Astrocyte of the spinal cord (primary cell): ENCODE measurements at regions not wholly inside any gene's neighbourhood (a gene's known extent, or its start where the extent isn't known, plus 50 kb on each side); places are given as distances from the start of the nearest gene placed in this dataset.

ENCODE experiments used
- DNase-seq: peaks from one replicate; pipeline ENCODE4 v3.0.0; 2011; ENCODE audit warnings: low read depth, low spot score
- H3K4me3 ChIP-seq: 2 replicates; pipeline ENCODE4 v1.5.1; 2011; ENCODE audit warnings: low read depth, mild to moderate bottlenecking, low read length, moderate library complexity
- in situ Hi-C: cut with HindIII; loops from 2 replicates; pipeline ENCODE4 v1.10.0; 2017; ENCODE audit warnings: low sequenced_read_pairs
- TF ChIP-seq, protein P1 (sequence below): IDR thresholded peaks from 2 replicates; pipeline ENCODE4 v1.5.1; 2012; ENCODE audit warnings: low read depth, mild to moderate bottlenecking, low read length, inconsistent platforms

- in situ Hi-C loops, result no loop called here
- DNase-seq, result no peak
- TF ChIP-seq, protein P1, sequence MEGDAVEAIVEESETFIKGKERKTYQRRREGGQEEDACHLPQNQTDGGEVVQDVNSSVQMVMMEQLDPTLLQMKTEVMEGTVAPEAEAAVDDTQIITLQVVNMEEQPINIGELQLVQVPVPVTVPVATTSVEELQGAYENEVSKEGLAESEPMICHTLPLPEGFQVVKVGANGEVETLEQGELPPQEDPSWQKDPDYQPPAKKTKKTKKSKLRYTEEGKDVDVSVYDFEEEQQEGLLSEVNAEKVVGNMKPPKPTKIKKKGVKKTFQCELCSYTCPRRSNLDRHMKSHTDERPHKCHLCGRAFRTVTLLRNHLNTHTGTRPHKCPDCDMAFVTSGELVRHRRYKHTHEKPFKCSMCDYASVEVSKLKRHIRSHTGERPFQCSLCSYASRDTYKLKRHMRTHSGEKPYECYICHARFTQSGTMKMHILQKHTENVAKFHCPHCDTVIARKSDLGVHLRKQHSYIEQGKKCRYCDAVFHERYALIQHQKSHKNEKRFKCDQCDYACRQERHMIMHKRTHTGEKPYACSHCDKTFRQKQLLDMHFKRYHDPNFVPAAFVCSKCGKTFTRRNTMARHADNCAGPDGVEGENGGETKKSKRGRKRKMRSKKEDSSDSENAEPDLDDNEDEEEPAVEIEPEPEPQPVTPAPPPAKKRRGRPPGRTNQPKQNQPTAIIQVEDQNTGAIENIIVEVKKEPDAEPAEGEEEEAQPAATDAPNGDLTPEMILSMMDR, result no peak
- H3K4me3 ChIP-seq, result no peak overlapping the region
Observed at GRCh38 chr2:34251578-34251977, 652.5 kb upstream of the FAM98A start.

DNA sequence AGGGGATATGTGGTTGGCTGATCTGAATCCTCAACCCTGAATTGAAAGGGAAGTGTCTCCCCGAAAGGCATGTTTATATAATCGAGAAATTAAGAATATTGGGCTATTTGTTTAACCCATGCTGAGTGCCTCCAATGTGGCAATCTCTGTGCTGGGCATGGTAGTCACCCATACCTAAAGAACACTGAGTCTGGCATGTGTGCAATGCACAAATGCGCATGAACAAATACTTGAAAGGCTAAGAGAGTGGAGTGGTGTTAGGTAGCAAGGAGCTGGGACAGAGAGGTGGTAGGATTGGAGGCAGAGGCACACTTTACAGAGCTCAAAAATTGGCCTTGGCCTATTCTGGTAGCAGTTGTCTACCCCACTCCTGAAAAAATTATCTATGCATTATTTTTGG lies 645.1 kb upstream of the FAM98A start:
- TF ChIP-seq, protein P1, result no peak
- no peak for DNase-seq
- in situ Hi-C loops, result no loop called here
- no peak overlapping the region for H3K4me3 ChIP-seq

DNA sequence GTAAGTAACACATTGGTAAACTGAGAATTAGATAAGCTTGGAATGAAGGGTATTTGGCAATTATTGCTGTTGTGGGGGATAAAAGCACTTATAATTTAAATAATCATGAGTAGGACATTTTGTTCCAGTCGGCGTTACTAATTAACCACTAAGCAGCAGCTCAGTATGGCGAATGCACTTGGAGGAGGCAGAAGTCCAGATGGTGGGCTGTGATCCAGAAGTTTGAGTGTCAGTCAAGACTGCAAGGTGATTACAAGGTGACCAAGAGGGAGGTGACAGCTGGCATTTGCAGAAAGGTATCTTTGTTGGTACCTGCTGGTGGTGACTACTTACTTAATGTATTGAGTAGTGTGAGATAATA lies 643.6 kb upstream of the FAM98A start:
- DNase-seq, result no peak
- no peak overlapping the region for H3K4me3 ChIP-seq
- TF ChIP-seq, protein P1, result no peak
- in situ Hi-C loops, result no loop called here

- no peak overlapping the region for H3K4me3 ChIP-seq
- in situ Hi-C loops, result no loop called here
- DNase-seq, result no peak
- TF ChIP-seq, protein P1, result no peak
Observed at GRCh38 chr2:34241905-34242762, 643.0 kb upstream of the FAM98A start.

DNA sequence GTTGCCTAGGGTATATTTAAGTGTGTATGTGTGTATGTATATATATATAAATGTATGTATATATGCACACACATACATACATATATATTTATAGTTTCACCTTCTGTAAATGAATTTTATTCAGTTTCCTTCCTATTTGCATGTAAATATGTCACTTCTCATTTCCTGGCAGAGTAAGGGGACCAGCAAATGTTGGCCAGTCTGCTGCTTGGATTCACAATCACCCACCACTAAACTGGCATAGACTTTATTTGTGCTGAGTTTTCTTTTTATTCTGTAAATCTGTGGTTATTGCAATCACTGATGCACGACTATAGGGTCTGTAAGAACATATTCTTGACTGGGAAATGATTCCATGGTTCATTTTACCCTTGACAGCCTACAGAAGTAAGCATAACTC lies 640.4 kb upstream of the FAM98A start:
- in situ Hi-C loops, result no loop called here
- TF ChIP-seq, protein P1, result no peak
- DNase-seq, result no peak
- H3K4me3 ChIP-seq, result no peak overlapping the region

DNA sequence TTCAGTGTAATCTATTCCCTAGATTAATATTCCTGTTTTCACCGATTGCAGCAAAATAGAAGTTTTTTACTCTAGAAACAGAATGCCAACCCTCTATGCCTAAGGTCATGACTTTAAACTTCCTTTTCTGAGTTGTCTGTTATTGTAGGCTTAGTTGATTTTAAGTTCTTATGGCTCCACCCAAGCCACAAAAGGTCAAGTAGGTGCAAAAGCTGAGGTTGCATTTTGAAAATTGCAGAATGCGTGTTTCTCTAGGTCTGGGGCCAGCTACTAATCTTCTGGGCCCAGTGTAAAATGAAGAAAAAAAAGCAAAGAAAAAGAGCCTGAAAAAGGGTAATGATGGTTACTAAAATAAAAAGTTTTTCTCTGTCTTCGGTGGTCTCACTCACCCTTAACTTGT lies 635.7 kb upstream of the FAM98A start:
- H3K4me3 ChIP-seq, result no peak overlapping the region
- DNase-seq, result no peak
- in situ Hi-C loops, result no loop called here
- TF ChIP-seq, protein P1, result no peak
